H1 (cell line): ENCODE measurements at regions not wholly inside any gene's neighbourhood (a gene's known extent, or its start where the extent isn't known, plus 50 kb on each side); places are given as distances from the start of the nearest gene placed in this dataset.

Source experiments
- CTCF ChIA-PET: fragments of 300-600 bp; sonication (Branson Sonifier 250); formaldehyde crosslinking; loops from one replicate; lab custom pipeline; 2021; ENCODE audit not compliant: partially characterized antibody; lab: Charles Lee
- POLR2A ChIA-PET: fragments of 300-600 bp; sonication (Branson Sonifier 250); formaldehyde crosslinking; loops from one replicate; lab custom pipeline; 2021; ENCODE audit warnings: inconsistent platforms; ENCODE audit not compliant: partially characterized antibody; lab: Charles Lee
- DNase-seq, 2 experiments: peaks; one replicate each; pipeline versions ENCODE4 v3.0.0 to v3.0.0-alpha.2; 2010 to 2022; ENCODE audit warnings: low spot score in 2 of 2, low read depth in 1 of 2, mixed read lengths in 1 of 2
- FAIRE-seq: peaks from 2 replicates; lab custom pipeline; 2011; peaks lifted over from hg19 to GRCh38; lab: Jason Lieb, UNC
- H2AFZ ChIP-seq: 2 replicates; pipeline ENCODE4 v1.8.1; 2012; ENCODE audit warnings: low read length, inconsistent platforms
- H2AK5ac ChIP-seq: 2 replicates; pipeline ENCODE4 v1.6.1; 2013; ENCODE audit warnings: low read depth, low read length
- H2BK120ac ChIP-seq: replicated peaks from 2 replicates; pipeline ENCODE3; 2013; ENCODE audit warnings: low read depth, low read length, inconsistent platforms
- H2BK12ac ChIP-seq: 2 replicates; pipeline ENCODE4 v1.6.1; 2013; ENCODE audit warnings: low read depth, low read length
- H2BK15ac ChIP-seq: 2 replicates; pipeline ENCODE4 v1.6.1; 2013; ENCODE audit warnings: low read length
- H2BK20ac ChIP-seq: 2 replicates; pipeline ENCODE4 v1.6.1; 2013; ENCODE audit warnings: low read length
- H2BK5ac ChIP-seq: 2 replicates; pipeline ENCODE4 v1.6.1; 2013; ENCODE audit warnings: low read depth, low read length
- H3K14ac ChIP-seq: 2 replicates; pipeline ENCODE4 v1.6.1; 2013; ENCODE audit warnings: inconsistent platforms; ENCODE audit not compliant: insufficient read length
- H3K18ac ChIP-seq: 2 replicates; pipeline ENCODE4 v1.6.1; 2013; ENCODE audit warnings: low read length; ENCODE audit errors: extremely low read depth
- H3K23ac ChIP-seq: 2 replicates; pipeline ENCODE4 v1.6.1; 2013; ENCODE audit warnings: inconsistent platforms; ENCODE audit not compliant: insufficient read length
- H3K23me2 ChIP-seq: 2 replicates; pipeline ENCODE4 v1.6.1; 2013; ENCODE audit warnings: low read depth, low read length
- H3K27ac ChIP-seq: 2 replicates; pipeline ENCODE4 v1.6.1; 2011; ENCODE audit warnings: low read depth, low read length, inconsistent platforms
- H3K27me3 ChIP-seq, 4 experiments: replicated peaks in 1 of 4; 1 replicate in 1 of 4; 2 replicates in 3 of 4; pipeline versions ENCODE4 v1.6.1 to v1.8.1; 2011 to 2013; ENCODE audit warnings: low read length in 3 of 4, mild to moderate bottlenecking in 3 of 4, inconsistent platforms in 2 of 4, mixed read lengths in 2 of 4, moderate library complexity in 1 of 4; ENCODE audit not compliant: control insufficient read depth in 3 of 4, insufficient read depth in 3 of 4; ENCODE audit errors: extremely low read depth in 1 of 4
- H3K36me3 ChIP-seq, 4 experiments: 2 replicates each; pipeline versions ENCODE4 v1.6.1 to v1.8.1; 2011 to 2013; ENCODE audit warnings: mild to moderate bottlenecking in 4 of 4, low read length in 3 of 4, moderate library complexity in 2 of 4, control low read depth in 1 of 4, inconsistent platforms in 1 of 4; ENCODE audit not compliant: insufficient read depth in 4 of 4, control insufficient read depth in 2 of 4
- H3K4ac ChIP-seq: replicated peaks from 2 replicates; pipeline ENCODE3; 2013; ENCODE audit warnings: low read length, low read depth, mixed read lengths, inconsistent platforms; ENCODE audit not compliant: insufficient read length
- H3K4me1 ChIP-seq, 4 experiments: replicated peaks in 1 of 4; 1 replicate in 1 of 4; 2 replicates in 3 of 4; pipeline versions ENCODE4 v1.6.1 to v1.8.1; 2011 to 2013; ENCODE audit warnings: low read length in 3 of 4, inconsistent platforms in 2 of 4, mixed read lengths in 1 of 4; ENCODE audit not compliant: insufficient read depth in 4 of 4, control insufficient read depth in 3 of 4
- H3K4me2 ChIP-seq, 2 experiments: 2 replicates each; pipeline versions ENCODE4 v1.6.1 to v1.8.1; 2011 to 2013; ENCODE audit warnings: low read depth in 2 of 2, low read length in 2 of 2, control low read depth in 1 of 2, inconsistent platforms in 1 of 2, mild to moderate bottlenecking in 1 of 2; ENCODE audit not compliant: insufficient read depth in 1 of 2
- H3K4me3 ChIP-seq, 4 experiments: fragments of 200-600, 300-600 bp in 1 of 4; sonication (generic), shearing (Covaris generic), sonication (Bioruptor Twin) in 1 of 4; 2 replicates each; pipeline versions ENCODE4 v1.5.1 to v1.8.1; 2011 to 2016; ENCODE audit warnings: low read length in 4 of 4, low read depth in 3 of 4, control low read depth in 2 of 4, inconsistent platforms in 2 of 4, mild to moderate bottlenecking in 2 of 4, mixed read lengths in 1 of 4, moderate library complexity in 1 of 4; ENCODE audit not compliant: insufficient read depth in 2 of 4; ENCODE audit errors: extremely low read depth in 1 of 4
- H3K56ac ChIP-seq: replicated peaks from 2 replicates; pipeline ENCODE3; 2013; ENCODE audit warnings: low read depth, mild to moderate bottlenecking, mixed read lengths, low read length, inconsistent platforms; ENCODE audit not compliant: insufficient read length
- H3K79me1 ChIP-seq: 2 replicates; pipeline ENCODE4 v1.6.1; 2013; ENCODE audit warnings: low read depth, low read length, control low read depth
- H3K79me2 ChIP-seq, 2 experiments: 2 replicates each; pipeline versions ENCODE4 v1.6.1 to v1.8.1; 2012 to 2013; ENCODE audit warnings: low read length in 2 of 2, mild to moderate bottlenecking in 2 of 2, inconsistent platforms in 1 of 2; ENCODE audit not compliant: insufficient read depth in 2 of 2, control insufficient read depth in 1 of 2
- H3K9ac ChIP-seq, 4 experiments: replicated peaks in 1 of 4; 1 replicate in 1 of 4; 2 replicates in 3 of 4; pipeline versions ENCODE4 v1.6.1 to v1.8.1; 2011 to 2013; ENCODE audit warnings: low read depth in 3 of 4, low read length in 3 of 4, control low read depth in 2 of 4, mild to moderate bottlenecking in 2 of 4, moderate library complexity in 2 of 4, inconsistent platforms in 1 of 4; ENCODE audit errors: extremely low read depth in 1 of 4
- H3K9me3 ChIP-seq, 2 experiments: 2 replicates each; pipeline versions ENCODE4 v1.6.1 to v1.8.1; 2012 to 2013; ENCODE audit warnings: mild to moderate bottlenecking in 2 of 2, moderate library complexity in 2 of 2, control low read depth in 1 of 2, inconsistent platforms in 1 of 2, low read depth in 1 of 2, low read length in 1 of 2, mixed read lengths in 1 of 2; ENCODE audit not compliant: insufficient read depth in 2 of 2
- H4K20me1 ChIP-seq, 2 experiments: replicated peaks in 1 of 2; 2 replicates each; pipeline versions ENCODE3 to v1.8.1; 2011 to 2013; ENCODE audit warnings: inconsistent platforms in 2 of 2, low read length in 2 of 2, mild to moderate bottlenecking in 1 of 2; ENCODE audit not compliant: insufficient read depth in 2 of 2, control insufficient read depth in 1 of 2
- H4K5ac ChIP-seq: 2 replicates; pipeline ENCODE4 v1.6.1; 2013; ENCODE audit warnings: low read length, low read depth, mixed read lengths, inconsistent platforms; ENCODE audit not compliant: insufficient read length
- H4K8ac ChIP-seq: 2 replicates; pipeline ENCODE4 v1.8.0; 2013; ENCODE audit warnings: mild to moderate bottlenecking, moderate library complexity, low read length, inconsistent platforms; ENCODE audit not compliant: insufficient read depth; ENCODE audit errors: extremely low read depth
- H4K91ac ChIP-seq: replicated peaks from 2 replicates; pipeline ENCODE3; 2013; ENCODE audit warnings: low read length, mixed read lengths, inconsistent platforms; ENCODE audit not compliant: insufficient read length
- ATF2 ChIP-seq: IDR thresholded peaks from 2 replicates; pipeline ENCODE4 v1.6.1; 2012; ENCODE audit warnings: low read length, inconsistent platforms
- CHD2 ChIP-seq: IDR thresholded peaks from 2 replicates; pipeline ENCODE4 v1.6.1; 2012; ENCODE audit warnings: low read length, improper control_type of control experiment
- CTBP2 ChIP-seq: IDR thresholded peaks from 2 replicates; pipeline ENCODE4 v1.7.0; 2011; ENCODE audit warnings: borderline replicate concordance, mild to moderate bottlenecking, moderate library complexity, mixed read lengths, low read length; ENCODE audit not compliant: insufficient read depth, insufficient read length
- CTCF ChIP-seq, 3 experiments: IDR thresholded peaks; 1 replicate in 2 of 3; 2 replicates in 1 of 3; pipeline versions ENCODE4 v1.5.1 to v1.6.1; 2011; ENCODE audit warnings: low read length in 3 of 3, mild to moderate bottlenecking in 3 of 3, inconsistent platforms in 2 of 3, low read depth in 1 of 3, moderate library complexity in 1 of 3; ENCODE audit not compliant: insufficient read depth in 1 of 3; ENCODE audit errors: control extremely low read depth in 1 of 3
- MAFK ChIP-seq: IDR thresholded peaks from 2 replicates; pipeline ENCODE4 v1.6.1; 2012; ENCODE audit warnings: low read depth, mild to moderate bottlenecking, improper control_type of control experiment, low read length
- SP1 ChIP-seq: IDR thresholded peaks from 2 replicates; pipeline ENCODE4 v1.6.1; 2011; ENCODE audit warnings: low read depth, low read length
- YY1 ChIP-seq: IDR thresholded peaks from 2 replicates; pipeline ENCODE4 v1.6.1; 2011; ENCODE audit warnings: low read depth, mild to moderate bottlenecking, low read length
- WGBS, 2 experiments: shearing (Covaris generic) in 1 of 2; methylation state at CpG; one replicate each; pipeline versions ENCODE4 v1.1.6 to v1.1.7; 2013 to 2015; ENCODE audit warnings: low lambda C conversion rate in 2 of 2, mixed read lengths in 2 of 2, inconsistent platforms in 1 of 2, low coverage in 1 of 2, missing lambda C conversion rate in 1 of 2; ENCODE audit not compliant: insufficient replicate concordance in 2 of 2, insufficient coverage in 1 of 2, insufficient read length in 1 of 2; ENCODE audit errors: extremely low coverage in 1 of 2, missing lambda C conversion rate in 1 of 2; 5-methylcytosine and 5-hydroxymethylcytosine counted together

- no peak overlapping the region for H3K9ac ChIP-seq
- 93% methylated on average over 10 of the region's 10 CpGs; no CpG with 5 or more reads in 1 of the 2 experiments for WGBS, 2 experiments
- no peak for TF ChIP-seq MAFK
- no peak for TF ChIP-seq SP1
- no peak for TF ChIP-seq CTBP2
- TF ChIP-seq YY1: no peak
- no peak for TF ChIP-seq CTCF (IDR thresholded peaks at IDR 0.05; ENCODE audit: control extremely low read depth in 1 of 3, insufficient read depth in 1 of 3, low read depth in 1 of 3, low read length in 3 of 3)
- no peak for TF ChIP-seq CHD2
- no peak for TF ChIP-seq ATF2
Measured at GRCh38 chr5:163165277-163165676, 272.1 kb upstream of the CCNG1 start.

More at GRCh38 chr5:163165277-163165676, 272.1 kb upstream of the CCNG1 start:
- Histone ChIP-seq H3K4me3 (no peak overlapping the region), H4K5ac (no peak overlapping the region), H3K18ac (no peak overlapping the region), H2AK5ac (no peak overlapping the region), H2BK5ac (no peak overlapping the region), H3K9me3 (peaks cover 2 to 4% of the 10 kb centered on the region in 2 experiments; a peak in 1 of 4 replicates), H3K4me2 (no peak overlapping the region), H2AFZ (no peak overlapping the region), H3K4ac (no peak overlapping the region), H4K8ac (no peak overlapping the region), H3K23ac (no peak overlapping the region), H3K23me2 (no peaks in the 10 kb centered on the region), H3K56ac (no peak overlapping the region), H3K79me1 (no peaks in the 10 kb centered on the region), H3K4me1 (no peaks in the 10 kb centered on the region), H2BK15ac (no peak overlapping the region), H3K36me3 (no peaks in the 10 kb centered on the region), H2BK120ac (no peak overlapping the region), H4K20me1 (no peaks in the 10 kb centered on the region), H3K79me2 (no peaks in the 10 kb centered on the region), H2BK12ac (no peak overlapping the region), H2BK20ac (no peak overlapping the region), H3K14ac (no peak overlapping the region), H3K27ac (no peak overlapping the region), H4K91ac (no peak overlapping the region), H3K27me3 (no peaks in the 10 kb centered on the region)
- DNase-seq (no peak), FAIRE-seq (no peak)
- POLR2A ChIA-PET: no interaction called here
- CTCF ChIA-PET: interaction anchor here (0.7 to 1.0 kb wide), 2 partner anchors 169 to 558 kb away, joined by 3 read pairs; no protein-coding TSS in a partner anchor
